ENCODE measurements at regions not wholly inside any gene's neighbourhood (a gene's known extent, or its start where the extent isn't known, plus 50 kb on each side); places are given as distances from the start of the nearest gene placed in this dataset.

DNA sequence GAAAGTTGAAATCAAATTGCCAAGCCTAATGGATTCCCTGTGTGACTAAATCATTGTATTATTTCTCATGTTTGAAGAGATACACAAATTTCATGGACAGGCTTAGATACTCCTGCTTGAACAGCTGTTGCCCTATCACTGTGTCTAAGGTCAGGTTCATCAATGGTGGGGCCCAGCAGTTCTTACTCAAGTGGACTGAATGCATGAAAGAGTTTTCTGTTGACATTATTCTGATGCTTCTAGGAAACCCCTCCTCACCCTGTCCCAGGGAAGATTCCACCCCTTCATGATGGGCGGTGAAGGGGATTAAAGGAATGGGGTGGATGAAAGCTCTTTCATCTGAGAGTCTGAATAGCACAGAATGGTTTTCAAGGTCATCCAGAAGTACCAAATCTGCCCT, 148.8 kb downstream of the INO80D start:
- DNase-seq, result no peak

DNA sequence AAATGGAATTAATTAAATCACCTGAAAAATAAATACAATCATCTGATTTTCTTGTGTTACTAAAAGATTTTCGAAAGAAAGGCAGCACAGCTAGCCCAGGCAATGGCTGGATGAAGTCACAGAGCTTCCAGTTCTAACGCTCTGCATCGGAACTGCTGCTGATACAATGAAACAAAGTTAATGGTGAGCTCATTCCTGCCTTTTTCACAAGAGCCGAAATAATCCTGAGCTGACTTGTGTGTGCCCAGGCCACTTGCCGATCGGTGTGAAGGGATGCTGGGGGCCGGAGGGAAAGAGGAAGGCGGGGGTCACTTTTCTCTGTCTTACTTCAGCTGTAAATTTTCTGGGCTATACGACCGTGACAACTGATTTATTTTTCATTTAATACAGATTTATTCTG, 149.5 kb downstream of the INO80D start:
- DNase-seq, result no peak

GRCh38 chr2:205934443-205934842, 151.5 kb downstream of the INO80D start:
- no peak for DNase-seq

DNA sequence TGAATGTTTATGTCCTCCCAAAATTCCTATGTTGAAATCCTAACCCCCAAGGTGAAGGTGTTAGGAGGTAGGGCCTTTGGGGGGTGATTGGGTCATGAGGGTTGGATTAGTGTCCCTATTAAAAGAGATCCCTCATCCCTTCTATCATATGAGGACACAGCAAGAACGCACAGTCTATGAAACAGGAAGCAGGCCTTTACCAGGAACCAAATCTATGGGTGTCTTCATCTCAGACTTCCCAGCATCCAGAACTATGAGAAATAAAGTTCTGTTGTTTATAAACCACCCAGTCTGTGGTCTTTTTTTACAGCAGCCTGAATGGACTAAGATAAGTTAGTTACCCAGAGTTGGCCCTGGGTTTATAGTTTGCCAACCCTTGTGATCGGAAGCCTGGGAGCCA, 153.1 kb downstream of the INO80D start:
- DNase-seq, result no peak

- no peak for DNase-seq
These were observed 154.6 kb downstream of the INO80D start for GRCh38 chr2:205931388-205931787.

- no peak for DNase-seq
These were observed 155.8 kb downstream of the INO80D start for GRCh38 chr2:205930209-205930608.

DNA sequence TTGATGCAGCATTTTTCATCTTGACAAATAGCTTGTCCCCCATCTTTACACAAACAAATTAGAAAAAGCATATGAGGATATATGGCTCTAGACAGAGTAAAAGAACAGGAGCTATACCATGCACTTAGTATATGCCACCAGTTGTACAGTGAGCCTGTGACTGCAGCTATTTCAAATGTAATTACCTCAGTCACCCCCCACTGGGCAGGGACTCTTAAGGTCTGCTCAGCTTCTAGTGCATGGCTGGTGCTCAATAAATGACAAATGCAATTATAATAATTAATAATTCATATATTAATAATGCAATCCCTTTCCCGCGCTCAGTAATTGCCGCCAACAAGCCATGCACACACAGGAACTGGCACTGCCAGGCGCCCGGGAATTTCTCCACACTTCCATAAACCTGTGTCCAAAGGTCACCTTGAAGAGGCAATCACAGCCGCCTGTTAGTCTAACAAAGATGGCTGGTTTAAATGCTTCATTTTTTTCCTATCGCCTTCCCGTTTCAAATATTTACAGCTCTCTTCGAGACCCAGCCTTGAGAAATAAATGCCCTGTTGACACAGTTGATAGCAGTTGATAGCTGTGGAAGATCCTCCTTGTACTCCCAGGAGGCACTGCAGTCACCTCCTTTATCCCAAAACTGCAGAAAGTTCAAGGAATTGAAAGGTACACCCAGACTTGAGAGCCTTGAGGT, 156.6 kb downstream of the INO80D start:
- DNase-seq, result no peak

GRCh38 chr2:205925373-205926337, 160.3 kb downstream of the INO80D start:
- DNase-seq, result peak; percentile 5

DNA sequence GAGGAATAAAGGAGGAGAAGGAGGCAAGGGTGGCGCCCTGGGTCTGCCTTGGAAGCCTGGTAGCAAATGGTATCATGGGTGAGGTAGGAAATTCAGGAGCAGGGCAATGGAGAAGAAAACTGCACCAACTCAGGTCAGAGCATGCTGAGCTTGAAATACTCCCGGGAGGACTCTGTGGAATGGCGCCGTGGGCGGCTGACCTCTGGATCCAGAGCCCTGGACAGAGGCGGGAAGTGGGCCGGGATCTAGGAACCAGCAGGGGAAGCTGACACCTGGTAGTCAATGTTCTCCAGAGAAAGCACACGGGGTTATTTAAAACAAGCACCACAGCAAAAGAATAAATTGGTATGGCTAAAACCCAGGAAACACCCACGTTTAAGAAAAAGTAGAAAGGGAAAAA, 161.3 kb downstream of the INO80D start:
- no peak for DNase-seq

GRCh38 chr2:205915130-205915524, 170.8 kb downstream of the INO80D start:
- no peak for DNase-seq

DNA sequence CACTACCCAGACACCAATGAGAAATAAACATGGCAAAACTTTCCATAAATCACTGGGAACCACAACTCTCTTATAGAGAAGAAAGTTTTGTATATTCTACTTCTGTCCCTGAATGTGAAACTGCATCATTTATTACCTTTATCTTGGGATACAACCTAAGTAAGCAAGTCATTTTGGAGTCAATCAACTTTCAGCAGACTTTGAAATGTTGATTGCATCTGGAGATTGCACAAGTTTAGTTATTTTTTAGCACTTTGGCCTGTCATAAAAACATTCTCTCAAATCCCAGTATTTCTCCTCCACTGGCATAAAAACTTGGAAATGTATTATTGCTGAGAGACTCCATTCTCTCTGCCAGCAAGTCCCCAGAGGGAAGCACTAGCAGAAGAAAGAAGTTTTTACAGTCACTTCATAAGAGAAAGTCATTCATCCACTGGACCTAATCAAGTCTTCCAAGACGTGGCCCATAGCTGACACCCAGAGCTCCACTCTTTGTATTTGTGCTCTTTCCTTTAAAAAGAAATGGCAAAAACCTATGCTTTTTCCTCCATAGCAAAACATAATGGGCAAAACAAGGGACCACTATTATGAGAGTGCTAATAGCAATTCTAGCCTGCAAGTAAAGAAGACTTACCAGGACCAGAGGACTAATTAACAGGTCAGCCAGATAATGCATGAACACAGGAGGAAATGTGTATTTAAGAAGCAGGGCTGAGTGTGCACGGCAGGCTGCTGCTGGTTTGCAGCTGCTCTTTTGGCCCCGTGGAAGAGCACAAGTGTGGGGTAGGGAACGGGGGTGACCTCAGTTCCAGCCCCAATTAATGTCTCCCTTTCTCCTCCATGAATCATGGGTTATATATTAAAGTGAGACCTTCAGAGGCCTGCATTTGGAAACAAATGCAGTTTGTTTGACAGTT, 171.5 kb downstream of the INO80D start:
- DNase-seq, result peak; percentile 14

DNA sequence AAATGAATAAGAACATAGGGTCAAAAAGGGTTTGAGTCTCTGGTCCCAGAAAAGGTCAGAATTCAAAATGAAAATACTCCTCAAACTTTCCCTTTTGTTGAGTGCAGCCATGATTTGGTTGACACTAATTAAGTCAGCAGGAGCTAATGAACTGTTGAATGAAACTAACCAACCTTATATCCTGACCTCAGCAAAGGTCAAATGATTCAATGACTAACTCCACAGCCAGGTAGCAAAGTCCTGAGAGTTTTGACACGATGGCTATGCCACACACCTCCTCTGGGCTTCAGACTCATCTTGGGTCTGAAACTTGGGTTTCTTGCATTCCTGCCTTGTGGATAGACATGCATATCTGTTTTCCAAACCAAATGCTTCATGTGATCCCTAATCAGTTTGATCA, 172.3 kb downstream of the INO80D start:
- no peak for DNase-seq

DNA sequence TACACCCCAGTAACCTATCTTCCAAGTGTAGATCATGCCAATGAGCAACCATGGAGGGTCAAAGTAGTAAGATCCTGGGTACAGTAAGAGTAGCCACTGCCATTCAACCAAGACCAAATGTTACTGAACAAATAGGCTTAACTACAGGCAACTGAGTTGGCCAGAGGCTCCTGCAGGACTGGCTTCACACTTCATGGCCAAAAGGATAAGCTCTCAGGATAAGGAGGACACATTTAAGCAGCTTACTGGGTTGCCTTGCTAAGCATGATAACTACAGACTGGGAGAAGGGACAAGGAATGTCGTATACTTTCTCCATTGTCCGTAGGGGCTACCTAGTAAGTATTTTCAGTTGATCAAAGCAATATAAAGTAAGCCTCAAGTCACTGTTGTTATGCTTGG, 174.7 kb downstream of the INO80D start:
- DNase-seq, result no peak

- DNase-seq, result no peak
These were observed 176.8 kb downstream of the INO80D start for GRCh38 chr2:205909184-205909572.

GRCh38 chr2:205908212-205909183, 177.5 kb downstream of the INO80D start:
- no peak for DNase-seq

DNA sequence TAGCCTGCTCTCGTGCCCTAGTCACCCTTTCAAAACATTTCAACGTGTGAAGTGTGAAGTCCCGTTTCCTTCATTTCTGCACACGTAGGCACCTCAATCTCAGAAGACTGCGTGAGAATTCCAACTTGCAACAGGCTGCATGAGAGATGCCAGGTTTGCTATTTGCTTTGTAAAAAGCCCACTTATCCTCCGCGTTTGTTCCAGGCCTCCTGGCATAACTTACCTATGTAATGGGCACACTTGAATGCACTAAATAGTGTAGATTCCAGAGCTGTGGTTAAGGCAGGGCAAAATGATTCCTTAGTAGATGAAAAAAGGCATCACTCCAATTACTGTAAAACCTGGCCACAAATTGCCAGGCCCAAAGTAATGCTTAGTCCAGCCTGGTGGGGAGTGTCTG, 179.6 kb downstream of the INO80D start:
- DNase-seq, result no peak

DNA sequence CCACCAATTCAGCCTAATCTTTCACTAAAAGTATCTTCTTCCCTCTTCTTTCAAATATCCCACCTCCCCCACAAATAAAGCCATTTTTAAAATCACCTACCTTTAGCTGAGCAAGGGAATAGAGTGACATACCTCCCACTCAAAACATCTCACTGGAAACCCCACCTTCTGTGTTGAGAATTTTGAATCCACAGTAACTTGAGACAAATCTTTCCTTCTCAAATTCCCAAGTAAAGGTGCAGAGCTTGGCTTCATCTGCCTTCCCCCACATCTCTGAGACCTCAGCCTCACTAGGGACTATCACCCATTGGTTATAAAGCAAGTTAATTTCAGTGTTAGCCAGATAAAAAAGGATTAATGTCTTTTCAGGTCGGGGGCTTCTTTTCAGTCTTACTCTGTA, 180.4 kb downstream of the INO80D start:
- no peak for DNase-seq

DNA sequence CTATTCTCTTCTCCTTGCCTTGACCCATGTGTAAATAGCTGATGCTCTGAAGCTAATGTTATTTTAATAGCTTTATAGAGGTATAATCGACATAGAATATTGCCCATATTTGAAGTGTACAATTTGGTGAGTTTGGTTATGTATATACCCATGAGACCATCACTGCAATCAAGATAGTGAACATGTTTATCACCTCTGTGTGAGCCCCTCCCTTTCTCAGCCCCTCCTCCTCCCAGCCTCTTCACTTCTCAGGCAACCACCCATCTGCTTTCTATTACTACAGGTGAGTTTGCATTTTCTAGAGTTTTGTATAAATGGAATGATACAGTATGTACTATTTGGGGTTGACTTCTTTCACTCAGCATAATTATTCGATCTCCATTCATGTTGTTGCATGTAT, 181.1 kb downstream of the INO80D start:
- no peak for DNase-seq

DNA sequence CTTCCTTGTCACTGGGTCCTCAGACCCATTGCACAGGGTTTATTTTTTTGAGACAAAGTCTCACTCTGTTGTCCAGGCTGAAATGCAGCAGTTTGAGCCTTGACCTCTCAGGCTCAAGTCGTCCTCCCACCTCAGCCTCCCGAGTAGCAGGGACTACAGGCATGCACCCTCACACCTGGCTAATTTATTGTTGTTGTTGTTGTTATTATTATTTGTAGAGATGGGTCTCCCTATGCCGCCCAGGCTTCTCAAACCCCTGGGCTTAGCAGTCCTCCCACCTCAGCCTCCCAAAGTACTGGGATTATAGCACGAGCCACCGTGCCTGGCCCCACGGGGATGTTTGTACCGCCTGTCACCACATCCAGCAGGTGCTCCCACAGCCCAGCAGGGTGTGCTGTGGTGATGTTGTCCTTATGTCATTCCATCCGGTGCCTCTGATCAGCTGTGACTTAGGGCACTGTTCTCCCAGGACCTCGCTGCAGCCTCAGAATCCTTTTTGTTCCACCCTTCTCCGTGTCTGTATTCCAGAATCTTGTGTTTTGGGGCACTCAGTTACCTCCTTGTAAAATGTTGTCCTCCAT, 182.3 kb downstream of the INO80D start:
- DNase-seq, result peak; percentile 16

DNA sequence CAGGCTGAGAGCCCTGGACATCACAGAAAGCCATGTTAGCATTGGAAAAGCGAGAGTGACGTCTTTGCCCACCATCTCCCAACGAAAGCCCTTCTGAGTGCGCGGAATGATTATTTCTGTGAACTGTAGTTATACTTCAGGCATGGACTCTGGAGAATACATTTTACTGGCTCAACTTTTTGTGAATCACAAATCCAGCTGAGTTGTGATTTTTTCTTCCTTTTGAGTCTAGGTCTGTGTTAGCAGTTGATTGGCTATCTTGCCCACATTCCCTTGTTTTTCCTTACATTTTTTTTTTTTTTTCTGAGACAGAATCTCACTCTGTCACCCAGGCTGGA, 183.1 kb downstream of the INO80D start:
- no peak for DNase-seq

DNA sequence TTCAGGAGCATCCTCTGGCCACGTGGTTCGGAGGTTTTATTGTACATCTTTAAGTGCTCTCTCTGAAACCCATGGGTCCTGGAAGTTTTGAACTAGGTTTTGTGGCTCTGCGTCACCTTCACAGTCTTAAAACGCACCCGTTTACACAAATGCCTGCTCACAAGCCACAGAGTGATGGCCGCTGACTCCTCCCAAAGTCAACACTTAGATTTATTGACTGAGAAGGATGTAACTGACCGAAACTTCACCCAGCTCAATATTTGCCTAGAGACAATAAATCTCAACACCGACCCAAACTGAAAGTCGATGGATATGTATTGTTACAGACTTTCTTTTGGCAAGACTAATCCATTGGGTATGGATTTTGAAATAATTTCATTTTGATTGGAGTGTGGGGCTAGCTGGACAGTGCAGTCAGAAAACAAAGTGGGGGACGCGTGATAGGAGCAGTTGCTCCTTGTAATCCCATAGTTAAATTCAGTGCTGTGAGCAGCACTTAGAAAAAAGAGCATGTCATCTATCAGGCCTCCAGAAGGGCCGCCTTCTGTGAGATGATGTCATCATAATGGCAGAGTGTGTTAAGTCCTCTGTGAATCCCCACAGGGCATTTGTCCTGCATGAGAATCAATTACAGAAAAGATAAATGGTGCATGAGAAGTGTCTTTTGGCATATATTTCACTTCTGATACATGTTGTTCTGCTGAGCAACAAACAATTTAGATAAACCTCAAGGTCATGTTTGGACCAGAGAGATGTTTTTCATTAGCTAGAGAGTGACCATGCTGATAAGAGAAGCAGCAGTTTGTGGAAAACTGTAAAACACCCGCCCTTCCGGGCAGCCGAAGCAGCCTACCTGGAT, 183.7 kb downstream of the INO80D start:
- DNase-seq, result peak; percentile 83

Measured in NCI-H510A (cell line).